ENCODE measurements at regions not wholly inside any gene's neighbourhood (a gene's known extent, or its start where the extent isn't known, plus 50 kb on each side); places are given as distances from the start of the nearest gene placed in this dataset.

DNA sequence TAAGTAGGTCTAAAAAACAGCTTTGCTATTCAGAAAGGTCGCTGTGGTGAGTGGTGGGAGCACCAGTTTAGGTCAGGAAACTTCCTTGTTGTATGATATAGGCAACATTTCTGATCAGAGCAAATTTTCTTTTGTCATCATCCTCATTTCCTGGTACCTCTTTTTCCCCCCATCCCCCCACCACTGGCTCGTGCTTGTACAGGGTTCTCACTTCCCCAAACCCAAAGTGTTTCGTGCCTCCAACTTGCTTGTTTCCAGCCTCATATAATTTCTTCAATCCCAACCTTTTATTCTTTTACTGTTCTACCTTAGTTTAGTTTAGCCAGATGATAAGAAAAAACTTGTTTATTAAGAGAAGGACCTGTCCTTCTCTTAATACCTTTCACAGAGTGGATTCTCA lies 209.4 kb upstream of the JAG1 start:
- no peak for TF ChIP-seq CTCF (IDR thresholded peaks at IDR 0.05)
- no peak for TF ChIP-seq POLR2A (IDR thresholded peaks at IDR 0.05)

Data from Peyer's patch (tissue), 4 donors.